ENCODE measurements at regions not wholly inside any gene's neighbourhood (a gene's known extent, or its start where the extent isn't known, plus 50 kb on each side); places are given as distances from the start of the nearest gene placed in this dataset.

GRCh38 chr4:110675426-110675825 lies 52.5 kb upstream of the PITX2 start:
- H2BK15ac ChIP-seq (ENCODE audit: low read depth, low read length): no peak overlapping the region
- in situ Hi-C loops (cut with MboI; ENCODE audit: low sequenced_read_pairs): no loop called here

More at GRCh38 chr4:110675426-110675825, 52.5 kb upstream of the PITX2 start:
- Histone ChIP-seq H3K4me3 (ENCODE audit: insufficient read depth, low read depth, low read length) (no peak overlapping the region), H3K9me1 (ENCODE audit: insufficient read depth, low read length) (peaks cover 3% of the 10 kb centered on the region; the same call in 1 of the 2 replicates), H4K5ac (ENCODE audit: low read depth, low read length) (no peak overlapping the region), H2BK120ac (ENCODE audit: low read depth, low read length) (no peak overlapping the region), H3K27me3 (ENCODE audit: control insufficient read depth, insufficient read depth, low read length) (no peaks in the 10 kb centered on the region), H2AK9ac (replicated peaks; ENCODE audit: low read depth, low read length, poor library complexity) (no peak overlapping the region), H3K9me3 (ENCODE audit: control insufficient read depth, insufficient read depth, low read length) (no peaks in the 10 kb centered on the region), H2BK20ac (ENCODE audit: low read depth, low read length) (no peak overlapping the region), H3K18ac (ENCODE audit: low read depth, low read length) (no peak overlapping the region), H4K8ac (ENCODE audit: low read depth in 2 of 2, low read length in 2 of 2) (no peak overlapping the region), H3K9ac (ENCODE audit: low read depth, low read length) (no peak overlapping the region), H2AK5ac (ENCODE audit: low read depth, low read length) (no peak overlapping the region), H3K23ac (ENCODE audit: low read depth, low read length) (no peak overlapping the region), H3K56ac (ENCODE audit: extremely low read depth, insufficient read depth, low read length) (no peak overlapping the region), H2BK5ac (ENCODE audit: low read depth, low read length, poor library complexity, severe bottlenecking) (no peak overlapping the region), H3K14ac (replicated peaks; ENCODE audit: low read depth, low read length) (no peak overlapping the region), H3K4me1 (ENCODE audit: control insufficient read depth, insufficient read depth, low read length) (no peaks in the 10 kb centered on the region), H3K4me2 (ENCODE audit: low read depth, low read length) (no peak overlapping the region), H3K79me1 (ENCODE audit: low read depth in 1 of 2, low read length in 2 of 2) (no peaks in the 10 kb centered on the region), H4K20me1 (ENCODE audit: insufficient read depth, low read length) (no peaks in the 10 kb centered on the region), H2AFZ (replicated peaks; ENCODE audit: low read length, poor library complexity) (no peak overlapping the region), H3K4ac (ENCODE audit: low read depth, low read length) (no peak overlapping the region), H3K27ac (ENCODE audit: insufficient read depth, low read length) (no peak overlapping the region), H4K91ac (ENCODE audit: insufficient read depth, low read depth, low read length) (no peak overlapping the region), H3K36me3 (ENCODE audit: control insufficient read depth, insufficient read depth, low read length) (no peaks in the 10 kb centered on the region)
- intact Hi-C loops (cut with micrococcal nuclease): no loop called here
- CTCF ChIA-PET: no interaction called here
- DNase-seq (no peak), ATAC-seq (ENCODE audit: low read depth) (no peak)
- dilution Hi-C loops (cut with HindIII; ENCODE audit: low sequenced_read_pairs, unreplicated experiment): no loop called here
- BruUV-seq (replicated peaks): no TSS peak
- TF ChIP-seq RAD21 (IDR thresholded peaks at IDR 0.05; ENCODE audit: low read length) (no peak), RCOR1 (IDR thresholded peaks at IDR 0.05; ENCODE audit: insufficient replicate concordance, low read length) (no peak), NFE2L2 (IDR thresholded peaks at IDR 0.05; ENCODE audit: low read depth, low read length) (no peak), MAFK (IDR thresholded peaks at IDR 0.05; ENCODE audit: low read depth, low read length) (no peak), POLR2A (IDR thresholded peaks at IDR 0.05; ENCODE audit: low read depth, low read length) (no peak), RFX5 (IDR thresholded peaks at IDR 0.05; ENCODE audit: low read depth, low read length) (no peak), CHD1 (IDR thresholded peaks at IDR 0.05; ENCODE audit: low read depth, low read length) (no peak), CEBPB (IDR thresholded peaks at IDR 0.05; ENCODE audit: low read depth, low read length) (no peak), BHLHE40 (IDR thresholded peaks at IDR 0.05; ENCODE audit: low read depth, low read length) (no peak), SMC3 (IDR thresholded peaks at IDR 0.05; ENCODE audit: low read depth, low read length) (no peak), FOS (IDR thresholded peaks at IDR 0.05; ENCODE audit: low read depth, low read length) (no peak), MAZ (IDR thresholded peaks at IDR 0.05; ENCODE audit: borderline replicate concordance, low read depth, low read length) (no peak), MXI1 (IDR thresholded peaks at IDR 0.05; ENCODE audit: borderline replicate concordance, low read depth, low read length) (no peak)
- TF ChIP-seq, protein P1, sequence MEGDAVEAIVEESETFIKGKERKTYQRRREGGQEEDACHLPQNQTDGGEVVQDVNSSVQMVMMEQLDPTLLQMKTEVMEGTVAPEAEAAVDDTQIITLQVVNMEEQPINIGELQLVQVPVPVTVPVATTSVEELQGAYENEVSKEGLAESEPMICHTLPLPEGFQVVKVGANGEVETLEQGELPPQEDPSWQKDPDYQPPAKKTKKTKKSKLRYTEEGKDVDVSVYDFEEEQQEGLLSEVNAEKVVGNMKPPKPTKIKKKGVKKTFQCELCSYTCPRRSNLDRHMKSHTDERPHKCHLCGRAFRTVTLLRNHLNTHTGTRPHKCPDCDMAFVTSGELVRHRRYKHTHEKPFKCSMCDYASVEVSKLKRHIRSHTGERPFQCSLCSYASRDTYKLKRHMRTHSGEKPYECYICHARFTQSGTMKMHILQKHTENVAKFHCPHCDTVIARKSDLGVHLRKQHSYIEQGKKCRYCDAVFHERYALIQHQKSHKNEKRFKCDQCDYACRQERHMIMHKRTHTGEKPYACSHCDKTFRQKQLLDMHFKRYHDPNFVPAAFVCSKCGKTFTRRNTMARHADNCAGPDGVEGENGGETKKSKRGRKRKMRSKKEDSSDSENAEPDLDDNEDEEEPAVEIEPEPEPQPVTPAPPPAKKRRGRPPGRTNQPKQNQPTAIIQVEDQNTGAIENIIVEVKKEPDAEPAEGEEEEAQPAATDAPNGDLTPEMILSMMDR (conservative IDR thresholded peaks at IDR 0.05; ENCODE audit: low read depth, low read length): no peak
- TF ChIP-seq, protein P2, sequence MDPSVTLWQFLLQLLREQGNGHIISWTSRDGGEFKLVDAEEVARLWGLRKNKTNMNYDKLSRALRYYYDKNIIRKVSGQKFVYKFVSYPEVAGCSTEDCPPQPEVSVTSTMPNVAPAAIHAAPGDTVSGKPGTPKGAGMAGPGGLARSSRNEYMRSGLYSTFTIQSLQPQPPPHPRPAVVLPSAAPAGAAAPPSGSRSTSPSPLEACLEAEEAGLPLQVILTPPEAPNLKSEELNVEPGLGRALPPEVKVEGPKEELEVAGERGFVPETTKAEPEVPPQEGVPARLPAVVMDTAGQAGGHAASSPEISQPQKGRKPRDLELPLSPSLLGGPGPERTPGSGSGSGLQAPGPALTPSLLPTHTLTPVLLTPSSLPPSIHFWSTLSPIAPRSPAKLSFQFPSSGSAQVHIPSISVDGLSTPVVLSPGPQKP (IDR thresholded peaks at IDR 0.05; ENCODE audit: borderline replicate concordance, low read depth, low read length): no peak
- TF ChIP-seq, protein P3, sequence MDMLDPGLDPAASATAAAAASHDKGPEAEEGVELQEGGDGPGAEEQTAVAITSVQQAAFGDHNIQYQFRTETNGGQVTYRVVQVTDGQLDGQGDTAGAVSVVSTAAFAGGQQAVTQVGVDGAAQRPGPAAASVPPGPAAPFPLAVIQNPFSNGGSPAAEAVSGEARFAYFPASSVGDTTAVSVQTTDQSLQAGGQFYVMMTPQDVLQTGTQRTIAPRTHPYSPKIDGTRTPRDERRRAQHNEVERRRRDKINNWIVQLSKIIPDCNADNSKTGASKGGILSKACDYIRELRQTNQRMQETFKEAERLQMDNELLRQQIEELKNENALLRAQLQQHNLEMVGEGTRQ (IDR thresholded peaks at IDR 0.05; ENCODE audit: low read depth, low read length): no peak
- POLR2A ChIA-PET (ENCODE audit: unreplicated experiment): no interaction called here

Measured in IMR-90 (cell line).